PC-9 (cell line): ENCODE measurements at regions not wholly inside any gene's neighbourhood (a gene's known extent, or its start where the extent isn't known, plus 50 kb on each side); places are given as distances from the start of the nearest gene placed in this dataset.

Experiments used
- BruUV-seq: library from RNA; stranded (reverse); fragments of 400-500 nt; replicated peaks from 2 replicates; lab custom pipeline; 2021; lab: Mats Ljungman, UMichigan
- CTCF ChIA-PET: fragments of 300-600 bp; sonication (Branson Sonifier 250); formaldehyde crosslinking; loops from one replicate; lab custom pipeline; 2022; ENCODE audit warnings: antibody characterized with exemption; lab: Charles Lee
- POLR2A ChIA-PET: fragments of 300-600 bp; sonication (Branson Sonifier 250); formaldehyde crosslinking; loops from one replicate; lab custom pipeline; 2022; ENCODE audit warnings: antibody characterized with exemption; ENCODE audit not compliant: unreplicated experiment; lab: Charles Lee
- DNase-seq, 2 experiments: peaks; one replicate each; pipeline versions ENCODE4 v3.0.0 to v3.0.0-alpha.2; 2015 to 2022; ENCODE audit warnings: mixed read lengths in 1 of 2
- H2AFZ ChIP-seq: fragments of 200-600 bp; sonication (generic); 2 replicates; pipeline ENCODE4 v1.8.1; 2017; ENCODE audit warnings: antibody characterized with exemption
- H3F3A ChIP-seq: fragments of 200-600 bp; sonication (generic); 2 replicates; pipeline ENCODE4 v1.8.1; 2017; ENCODE audit warnings: antibody characterized with exemption, mild to moderate bottlenecking, low read depth; ENCODE audit not compliant: insufficient read depth
- H3K27ac ChIP-seq: fragments of 200-600 bp; sonication (generic); 2 replicates; pipeline ENCODE4 v1.6.1; 2016; ENCODE audit warnings: mixed run types
- H3K27me3 ChIP-seq: fragments of 200-600 bp; sonication (generic); 2 replicates; pipeline ENCODE4 v1.6.1; 2016; ENCODE audit warnings: low read depth, mixed run types; ENCODE audit not compliant: insufficient read depth
- H3K36me3 ChIP-seq: fragments of 200-600 bp; sonication (generic); 2 replicates; pipeline ENCODE4 v1.6.1; 2016; ENCODE audit warnings: low read depth, mixed run types
- H3K4me1 ChIP-seq: fragments of 200-600 bp; sonication (generic); replicated peaks from 2 replicates; pipeline ENCODE4 v1.6.1; 2016; ENCODE audit warnings: mixed run types; ENCODE audit not compliant: insufficient read depth
- H3K4me2 ChIP-seq: fragments of 200-600 bp; sonication (generic); 2 replicates; pipeline ENCODE4 v1.6.1; 2017; ENCODE audit warnings: mixed run types
- H3K4me3 ChIP-seq: fragments of 200-600 bp; sonication (generic); 2 replicates; pipeline ENCODE4 v1.6.1; 2016; ENCODE audit warnings: mixed run types
- H3K79me2 ChIP-seq: fragments of 200-600 bp; sonication (generic); 2 replicates; pipeline ENCODE4 v1.6.1; 2017; ENCODE audit warnings: low read depth, mixed run types
- H3K9me2 ChIP-seq: fragments of 200-600 bp; sonication (generic); 2 replicates; pipeline ENCODE4 v1.8.1; 2017; ENCODE audit warnings: mild to moderate bottlenecking; ENCODE audit not compliant: insufficient read depth
- H3K9me3 ChIP-seq: fragments of 200-600 bp; sonication (generic); 2 replicates; pipeline ENCODE4 v1.8.1; 2016; ENCODE audit warnings: low read depth; ENCODE audit not compliant: insufficient read depth
- H4K20me1 ChIP-seq: fragments of 200-600 bp; sonication (generic); 2 replicates; pipeline ENCODE4 v1.8.1; 2017; ENCODE audit not compliant: insufficient read depth
- EZH2 ChIP-seq: fragments of 200-600 bp; sonication (generic); IDR thresholded peaks from 2 replicates; pipeline ENCODE4 v1.8.0; 2017; ENCODE audit warnings: antibody characterized with exemption, low read depth
- intact Hi-C: fragments of 100-400 bp; cut with micrococcal nuclease; formaldehyde crosslinking; loops from one replicate; pipeline ENCODE4 v1.10.0; 2022; ENCODE audit not compliant: unreplicated experiment
- TF ChIP-seq, protein P1 (sequence below): fragments of 200-600 bp; sonication (generic); conservative IDR thresholded peaks from 2 replicates; pipeline ENCODE4 v1.6.1; 2017; ENCODE audit warnings: mixed run types, antibody characterized with exemption, mild to moderate bottlenecking, moderate library complexity

DNA sequence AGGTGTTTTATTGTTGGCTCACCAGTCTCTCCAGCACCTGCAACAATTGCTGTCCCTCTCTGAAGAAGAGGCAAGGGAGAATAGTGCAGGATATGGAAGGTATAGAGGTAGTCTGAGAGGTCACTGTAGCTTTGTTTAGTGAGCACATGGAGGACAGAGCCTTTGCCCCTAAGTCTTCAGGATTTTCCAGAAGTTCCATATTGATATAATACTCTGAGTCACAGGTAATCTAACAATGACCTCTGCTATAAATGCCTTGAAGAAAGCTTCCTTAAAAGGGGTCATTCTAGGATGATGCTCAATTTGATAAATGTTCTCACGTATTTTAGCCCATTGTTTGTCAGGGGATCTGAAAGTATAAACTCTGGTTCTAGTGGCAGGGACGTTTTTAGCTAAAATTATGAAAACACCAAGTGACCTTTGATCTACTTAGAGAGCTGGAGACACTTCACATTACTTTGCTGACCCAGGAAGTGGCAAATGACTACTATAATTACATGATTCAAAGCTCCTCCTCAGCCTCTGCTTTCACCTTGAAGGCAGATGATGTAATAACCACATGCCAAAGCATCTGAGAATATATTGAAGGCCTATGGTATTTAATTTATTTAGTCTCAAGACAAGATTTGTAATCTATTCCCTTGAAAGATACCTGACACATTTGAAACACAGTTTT lies 366.9 kb upstream of the NUDT12 start:
- TF ChIP-seq, protein P1, sequence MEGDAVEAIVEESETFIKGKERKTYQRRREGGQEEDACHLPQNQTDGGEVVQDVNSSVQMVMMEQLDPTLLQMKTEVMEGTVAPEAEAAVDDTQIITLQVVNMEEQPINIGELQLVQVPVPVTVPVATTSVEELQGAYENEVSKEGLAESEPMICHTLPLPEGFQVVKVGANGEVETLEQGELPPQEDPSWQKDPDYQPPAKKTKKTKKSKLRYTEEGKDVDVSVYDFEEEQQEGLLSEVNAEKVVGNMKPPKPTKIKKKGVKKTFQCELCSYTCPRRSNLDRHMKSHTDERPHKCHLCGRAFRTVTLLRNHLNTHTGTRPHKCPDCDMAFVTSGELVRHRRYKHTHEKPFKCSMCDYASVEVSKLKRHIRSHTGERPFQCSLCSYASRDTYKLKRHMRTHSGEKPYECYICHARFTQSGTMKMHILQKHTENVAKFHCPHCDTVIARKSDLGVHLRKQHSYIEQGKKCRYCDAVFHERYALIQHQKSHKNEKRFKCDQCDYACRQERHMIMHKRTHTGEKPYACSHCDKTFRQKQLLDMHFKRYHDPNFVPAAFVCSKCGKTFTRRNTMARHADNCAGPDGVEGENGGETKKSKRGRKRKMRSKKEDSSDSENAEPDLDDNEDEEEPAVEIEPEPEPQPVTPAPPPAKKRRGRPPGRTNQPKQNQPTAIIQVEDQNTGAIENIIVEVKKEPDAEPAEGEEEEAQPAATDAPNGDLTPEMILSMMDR: no peak
- no peak for TF ChIP-seq EZH2
- H3K4me1 ChIP-seq: peaks cover 15% of the 10 kb centered on the region
- peaks cover 12% of the 10 kb centered on the region for H3F3A ChIP-seq
- DNase-seq: peak in 1 of 2 experiments; percentile 53
- H3K4me2 ChIP-seq: peak overlapping the region; percentile 38
- BruUV-seq: no TSS peak
- POLR2A ChIA-PET: interaction anchor here (0.6 kb wide), 1 partner anchor 9 kb away, joined by 3 read pairs; no protein-coding TSS in a partner anchor
- H3K9me3 ChIP-seq: peaks cover 5% of the 10 kb centered on the region; the same call in 1 of the 2 replicates
- H4K20me1 ChIP-seq: no peaks in the 10 kb centered on the region
- CTCF ChIA-PET: no interaction called here
- intact Hi-C loops: no loop called here
- H3K36me3 ChIP-seq: no peaks in the 10 kb centered on the region
- H3K27me3 ChIP-seq: no peaks in the 10 kb centered on the region
- peak overlapping the region; percentile 48 for H3K27ac ChIP-seq
- no peaks in the 10 kb centered on the region for H3K9me2 ChIP-seq
- H2AFZ ChIP-seq: no peak overlapping the region
- no peaks in the 10 kb centered on the region for H3K79me2 ChIP-seq
- H3K4me3 ChIP-seq: no peak overlapping the region

DNA sequence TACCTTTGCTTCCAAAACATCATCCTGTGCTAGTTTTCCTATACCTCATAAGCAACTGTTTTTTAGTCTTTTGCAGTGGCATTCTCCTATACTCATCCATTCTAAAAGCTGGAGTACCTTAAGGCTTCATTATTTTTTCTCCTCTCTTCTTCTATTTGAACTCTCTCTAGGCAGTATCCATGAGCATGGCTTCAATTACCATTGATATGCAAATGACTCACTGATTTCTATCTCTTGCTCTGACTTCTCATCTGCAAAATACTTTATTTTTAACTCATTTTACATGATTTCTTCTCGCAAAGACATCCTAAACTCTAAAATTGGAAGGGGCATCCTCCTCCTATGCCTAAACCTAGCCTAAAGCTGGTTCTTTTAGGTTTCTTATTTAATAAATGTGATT lies 365.1 kb upstream of the NUDT12 start:
- H3K36me3 ChIP-seq: no peaks in the 10 kb centered on the region
- peaks cover 15% of the 10 kb centered on the region for H3K4me1 ChIP-seq
- H3K79me2 ChIP-seq: no peaks in the 10 kb centered on the region
- DNase-seq: no peak
- ChIA-PET POLR2A (no interaction called here), CTCF (no interaction called here)
- H3K9me2 ChIP-seq: no peaks in the 10 kb centered on the region
- no peak overlapping the region for H3K27ac ChIP-seq
- intact Hi-C loops: no loop called here
- peaks cover 12% of the 10 kb centered on the region for H3F3A ChIP-seq
- no peaks in the 10 kb centered on the region for H4K20me1 ChIP-seq
- BruUV-seq: no TSS peak
- H2AFZ ChIP-seq: no peak overlapping the region
- H3K4me3 ChIP-seq: no peak overlapping the region
- H3K27me3 ChIP-seq: no peaks in the 10 kb centered on the region
- peaks cover 5% of the 10 kb centered on the region; the same call in 1 of the 2 replicates for H3K9me3 ChIP-seq
- TF ChIP-seq, protein P1: no peak
- no peak for TF ChIP-seq EZH2
- no peak overlapping the region for H3K4me2 ChIP-seq

DNA sequence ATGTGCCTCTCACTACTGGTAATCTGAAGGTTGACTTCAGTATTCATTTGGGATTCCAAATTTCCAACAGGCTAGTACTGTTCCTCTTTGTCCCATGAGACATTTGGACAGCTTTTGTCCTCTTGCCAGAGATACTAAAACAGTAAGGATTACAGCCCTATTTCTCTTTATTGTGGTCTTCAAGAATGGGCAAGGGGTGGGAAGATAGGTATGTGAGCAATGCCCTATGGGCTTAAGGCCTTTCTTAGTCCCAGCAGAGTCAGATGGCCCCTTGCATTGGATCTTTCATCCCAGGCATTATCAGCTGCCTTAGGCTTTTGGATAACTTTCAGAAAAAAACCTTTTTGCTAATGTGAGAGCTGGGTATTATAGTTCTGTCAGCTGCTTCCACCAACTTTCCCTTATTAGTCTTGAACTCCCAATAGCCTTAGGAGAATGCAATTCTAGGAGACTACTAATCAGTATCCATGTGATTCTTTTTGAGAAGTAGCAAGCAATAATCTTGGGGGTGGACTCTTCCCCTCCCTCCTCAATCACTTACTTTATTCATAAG lies 361.1 kb upstream of the NUDT12 start:
- Histone ChIP-seq H4K20me1 (no peaks in the 10 kb centered on the region), H3K4me2 (no peak overlapping the region), H3K9me3 (no peaks in the 10 kb centered on the region; the same call in 1 of the 2 replicates), H3K9me2 (no peaks in the 10 kb centered on the region), H3K79me2 (no peaks in the 10 kb centered on the region), H2AFZ (no peak overlapping the region), H3K27ac (no peak overlapping the region), H3F3A (no peaks in the 10 kb centered on the region), H3K4me1 (no peaks in the 10 kb centered on the region), H3K27me3 (no peaks in the 10 kb centered on the region), H3K4me3 (no peak overlapping the region), H3K36me3 (no peaks in the 10 kb centered on the region)
- POLR2A ChIA-PET: no interaction called here
- intact Hi-C loops: no loop called here
- TF ChIP-seq, protein P1: no peak
- TF ChIP-seq EZH2: no peak
- no peak for DNase-seq
- BruUV-seq: no TSS peak
- CTCF ChIA-PET: no interaction called here
